DND-41 (cell line): ENCODE measurements at regions not wholly inside any gene's neighbourhood (a gene's known extent, or its start where the extent isn't known, plus 50 kb on each side); places are given as distances from the start of the nearest gene placed in this dataset.

Source experiments
- CTCF ChIP-seq: IDR thresholded peaks from 2 replicates; pipeline ENCODE4 v1.5.1; 2012; ENCODE audit warnings: borderline replicate concordance, low read length, moderate library complexity, mild to moderate bottlenecking; ENCODE audit not compliant: poor library complexity, severe bottlenecking; ENCODE audit errors: extremely low read depth
- EZH2 ChIP-seq: IDR thresholded peaks from 3 replicates; pipeline ENCODE4 v1.6.1; 2012; ENCODE audit warnings: borderline replicate concordance, low read depth, mild to moderate bottlenecking, moderate library complexity, low read length, inconsistent platforms; ENCODE audit not compliant: severe bottlenecking

- TF ChIP-seq EZH2, result no peak
- TF ChIP-seq CTCF, result no peak
Observed at GRCh38 chr6:100209323-100210136, 215.5 kb upstream of the MCHR2 start.
